Forelimb muscle (tissue), 1 donor: ENCODE measurements at regions not wholly inside any gene's neighbourhood (a gene's known extent, or its start where the extent isn't known, plus 50 kb on each side); places are given as distances from the start of the nearest gene placed in this dataset.
"Not testable (repeated sequence)": the region's sequence is repeated elsewhere in the genome, so short reads cannot be mapped to it uniquely, and the experiment has no call there.

Source experiments
- DNase-seq: peaks from one replicate; pipeline ENCODE4 v3.0.0-alpha.2; 2013; ENCODE audit warnings: low read depth

DNA sequence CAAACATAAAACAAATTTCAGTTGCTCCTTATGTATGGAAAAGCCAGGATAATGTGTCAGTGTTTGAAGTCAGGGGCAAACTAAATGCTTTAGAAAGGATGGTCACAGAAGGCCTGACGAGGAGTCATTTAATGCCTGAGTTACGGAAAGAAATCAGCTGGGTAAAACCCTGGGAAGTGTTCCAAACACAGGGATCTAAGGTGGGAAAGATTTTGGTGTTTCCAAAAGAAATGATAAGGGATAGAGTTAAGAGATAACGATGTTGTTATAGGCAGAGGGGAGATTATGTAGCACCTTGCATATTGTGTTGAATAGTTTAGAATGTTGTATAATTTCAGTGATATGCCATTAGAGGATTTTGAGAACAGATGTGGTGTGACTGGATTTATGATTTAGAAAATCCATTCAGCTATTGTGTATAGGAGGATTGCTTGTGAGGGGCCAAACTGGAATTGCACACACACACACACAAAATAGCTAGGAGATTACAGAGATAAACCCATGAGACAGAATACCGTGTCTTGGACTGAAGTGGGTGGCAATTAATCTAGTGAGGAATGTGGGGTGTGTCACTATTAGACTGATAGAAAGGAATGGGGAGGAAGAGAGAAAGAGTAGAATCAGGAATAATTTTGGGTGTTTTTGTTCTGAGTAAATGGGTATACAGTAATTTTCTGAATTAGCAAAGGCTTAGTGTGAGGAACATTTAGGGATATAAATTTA, 274.2 kb upstream of the DAB2 start:
- DNase-seq = no peak

DNA sequence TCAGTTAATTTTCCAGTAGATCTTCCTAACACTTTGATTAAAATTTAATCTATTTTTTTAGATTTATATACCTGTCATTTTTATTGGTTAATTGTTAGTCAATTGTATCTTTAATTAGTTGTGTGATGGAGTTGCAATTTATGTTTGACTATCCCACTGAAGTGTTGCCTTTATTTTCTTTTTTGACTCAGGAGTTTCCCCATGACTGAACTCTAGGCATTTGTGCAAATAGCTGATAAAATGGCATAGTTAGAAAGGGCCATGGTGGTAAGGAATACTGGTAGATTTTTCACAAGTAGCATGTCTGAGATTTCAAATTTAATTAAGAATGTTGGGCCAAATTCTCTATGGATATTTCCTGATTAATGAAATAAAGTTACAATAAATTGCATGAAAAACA, 273.1 kb upstream of the DAB2 start:
- no peak for DNase-seq

DNA sequence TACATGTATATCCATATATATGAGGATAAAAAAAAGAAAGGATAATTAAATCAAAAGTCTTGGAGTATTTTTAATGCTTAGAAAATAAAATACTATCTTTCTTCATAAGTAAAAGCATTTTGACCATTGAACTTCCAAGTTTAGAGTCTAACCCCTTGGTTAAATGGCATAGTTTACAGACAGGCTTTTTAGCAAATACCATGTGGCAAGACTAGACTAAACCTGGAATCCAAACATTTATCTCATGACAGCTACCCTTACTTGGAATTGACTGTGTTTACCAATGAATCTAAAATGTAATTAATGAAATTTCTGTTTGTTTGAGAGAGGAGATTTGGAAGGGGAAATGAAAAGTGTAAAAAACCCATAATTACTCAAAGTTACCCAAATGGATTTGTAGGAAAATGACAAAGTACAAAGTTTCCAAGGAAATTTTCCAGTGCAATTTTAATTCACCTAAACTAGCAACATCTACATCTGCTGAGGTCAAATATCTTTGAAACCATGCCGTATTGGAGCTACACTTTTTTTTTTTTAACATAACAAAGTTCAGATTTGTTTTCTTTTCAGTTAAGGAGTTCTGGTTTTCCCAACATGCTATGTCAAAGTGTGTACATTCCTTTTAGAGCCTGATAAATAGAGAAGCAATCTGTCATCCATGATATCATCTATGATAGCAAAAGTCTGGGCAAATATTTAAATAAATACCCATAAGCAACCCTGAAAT, 272.1 kb upstream of the DAB2 start:
- no peak for DNase-seq

DNA sequence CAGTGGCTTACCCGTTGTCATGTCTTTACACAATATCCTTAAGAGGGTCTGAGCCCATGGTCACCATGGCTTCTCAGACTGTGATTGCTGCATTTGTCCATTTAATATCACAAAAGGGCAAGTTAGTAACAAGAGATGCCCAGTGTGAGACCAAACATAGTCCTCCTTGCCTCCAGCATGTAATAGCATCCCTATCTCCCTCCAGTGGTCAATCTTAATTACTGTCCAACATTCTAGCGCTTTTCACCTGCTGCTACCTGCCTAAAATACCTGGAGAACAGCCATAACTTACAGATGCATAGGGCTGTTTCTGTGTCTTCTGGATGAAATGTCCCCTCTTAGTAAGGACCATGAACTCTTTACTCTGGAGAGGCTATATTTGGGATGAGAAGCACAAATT, 267.2 kb upstream of the DAB2 start:
- no peak for DNase-seq

DNA sequence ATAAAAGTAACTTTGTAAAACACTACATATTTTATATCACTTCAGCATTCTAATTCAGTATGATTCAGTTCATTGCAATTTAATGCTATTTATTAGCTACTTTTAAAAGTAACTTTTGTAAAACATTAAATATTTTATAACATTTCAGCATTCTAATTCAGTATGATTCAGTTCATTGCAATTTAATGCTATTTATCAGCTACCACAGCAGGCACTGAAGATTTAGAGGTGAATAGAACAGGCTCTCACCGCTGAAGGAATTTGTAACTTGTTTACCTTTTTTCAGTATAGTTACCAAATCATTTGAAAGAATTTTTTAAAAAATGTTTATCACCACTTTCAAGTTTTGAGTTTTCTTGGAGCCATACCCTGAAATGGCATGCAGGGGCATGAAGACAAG, 266.4 kb upstream of the DAB2 start:
- DNase-seq = no peak

DNA sequence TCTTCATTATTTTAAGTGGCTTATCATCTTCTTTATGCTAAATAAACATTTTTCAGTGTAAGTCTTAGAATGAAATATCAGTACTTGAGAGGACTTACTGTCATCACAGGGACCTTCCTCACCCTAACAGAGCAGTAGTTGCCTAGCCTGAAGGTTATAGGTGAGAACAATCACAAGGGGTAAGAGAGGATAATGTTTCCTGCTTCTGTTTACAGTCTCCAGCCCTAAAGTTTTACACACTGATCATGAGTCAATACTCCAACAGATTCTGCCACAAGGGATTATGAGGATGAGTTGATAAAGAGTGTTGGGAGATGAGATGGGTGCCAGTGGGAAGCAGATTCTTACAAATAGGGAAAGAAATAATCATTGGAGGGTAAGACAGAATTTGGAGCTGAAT, 265.1 kb upstream of the DAB2 start:
- no peak for DNase-seq

DNA sequence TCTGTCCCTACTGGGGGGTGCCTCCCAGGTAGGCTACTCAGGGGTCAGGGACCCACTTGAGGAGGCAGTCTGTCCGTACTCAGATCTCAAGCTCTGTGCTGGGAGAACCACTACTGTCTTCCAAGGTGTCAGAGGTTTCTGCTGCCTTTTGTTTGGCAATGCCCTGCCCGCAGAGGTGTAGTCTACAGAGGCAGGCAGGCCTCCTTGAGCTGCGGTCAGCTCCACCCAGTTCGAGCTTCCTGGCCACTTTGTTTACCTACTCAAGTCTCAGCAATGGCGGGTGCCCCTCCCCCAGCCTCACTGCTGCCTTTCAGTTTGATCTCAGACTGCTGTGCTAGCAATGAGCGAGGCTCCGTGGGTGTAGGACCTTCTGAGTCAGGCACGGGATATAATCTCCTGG, 263.1 kb upstream of the DAB2 start:
- DNase-seq = not testable (repeated sequence)

DNA sequence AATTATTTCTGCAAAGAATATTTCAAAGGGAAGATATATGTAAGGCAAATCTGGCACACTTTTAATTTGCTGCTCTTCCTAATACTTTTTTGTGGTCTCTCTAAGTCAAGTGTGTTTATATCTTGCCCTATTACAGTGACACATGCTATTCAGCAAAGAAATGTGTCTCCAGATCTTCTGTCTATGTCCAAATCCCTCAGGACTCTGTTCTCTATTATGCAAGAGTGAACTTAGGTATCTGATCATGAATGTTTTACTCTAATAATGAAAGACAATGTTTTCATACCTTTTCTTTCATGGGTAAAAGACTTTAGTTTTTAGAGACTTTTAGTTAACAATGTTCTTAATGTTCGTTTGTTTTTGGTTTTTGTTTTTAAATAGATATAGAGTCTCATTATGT, 255.4 kb upstream of the DAB2 start:
- no peak for DNase-seq

DNA sequence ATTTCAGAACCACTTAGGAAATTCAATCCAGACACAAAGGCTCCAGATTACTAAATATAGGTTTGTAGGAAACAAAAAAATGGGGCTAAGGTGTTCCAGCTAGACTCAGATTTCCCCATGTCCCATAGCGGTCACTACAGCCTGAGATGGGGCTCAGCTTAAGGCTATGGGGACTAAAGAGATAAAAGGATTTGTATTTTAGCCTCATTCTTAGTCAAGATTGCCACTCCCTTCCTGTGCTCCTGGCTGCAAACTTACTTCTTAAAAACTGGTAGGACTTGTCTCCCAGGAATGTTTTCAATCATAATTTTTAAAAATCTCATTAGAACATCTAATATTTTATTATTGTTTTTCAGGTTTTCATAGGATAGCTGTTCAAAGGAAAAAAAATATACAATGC, 253.8 kb upstream of the DAB2 start:
- no peak for DNase-seq

DNA sequence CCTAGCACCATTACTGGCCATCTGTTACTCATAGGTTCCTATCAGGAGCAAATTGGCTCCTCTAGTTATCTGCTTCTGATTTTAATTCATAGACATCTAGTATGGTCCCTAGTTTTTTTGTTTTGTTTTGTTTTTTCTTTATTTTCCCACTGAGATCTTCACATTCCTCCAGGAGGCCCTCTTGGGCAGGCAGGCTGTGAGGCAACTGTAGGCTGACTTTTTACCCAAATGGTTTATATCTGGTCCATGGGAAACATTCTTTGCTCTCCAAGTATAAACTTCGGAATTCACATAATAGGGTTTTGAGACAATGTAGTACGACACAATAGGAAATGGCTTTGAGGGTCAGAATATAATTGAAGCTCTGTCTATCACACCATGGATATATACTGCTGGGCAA, 250.9 kb upstream of the DAB2 start:
- no peak for DNase-seq

DNA sequence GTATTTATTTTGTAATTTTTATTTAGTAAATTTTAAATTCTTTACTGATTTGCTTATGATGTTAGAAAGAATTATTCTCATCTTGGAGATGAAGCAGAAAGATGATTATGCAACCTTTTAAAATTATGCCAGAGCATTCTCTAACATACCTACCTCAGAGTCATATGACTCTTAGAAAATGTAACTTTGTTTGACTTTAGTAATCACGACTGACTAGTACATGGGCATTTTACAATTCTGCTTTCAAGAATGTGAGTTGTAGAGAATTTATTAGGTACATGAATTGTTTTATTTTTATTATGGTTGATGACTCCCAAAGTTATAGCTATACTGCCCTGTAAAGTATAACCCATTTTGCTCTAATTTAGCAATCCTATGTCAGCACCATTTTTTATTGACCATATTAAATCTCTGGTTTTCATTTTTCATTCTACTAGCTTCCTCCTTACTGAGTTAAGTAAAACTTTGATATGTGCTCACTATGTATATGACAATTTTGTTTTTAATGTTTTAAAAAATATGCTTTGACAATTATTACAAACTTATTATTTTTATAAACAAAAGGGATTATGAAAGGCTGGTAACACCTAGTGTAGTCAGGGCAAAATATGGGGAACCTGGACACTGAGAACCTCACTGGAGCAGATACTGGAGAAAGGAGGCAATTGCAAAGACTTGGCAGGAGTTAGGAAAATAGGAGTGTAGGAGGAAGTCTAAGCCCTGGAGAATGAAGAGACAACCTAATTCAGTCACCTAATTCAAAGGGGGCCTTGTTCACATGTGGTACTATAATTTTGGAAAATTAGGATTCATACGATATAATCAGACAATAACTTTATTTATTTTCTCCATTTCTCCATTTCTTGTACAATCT, 249.7 kb upstream of the DAB2 start:
- DNase-seq = no peak

DNA sequence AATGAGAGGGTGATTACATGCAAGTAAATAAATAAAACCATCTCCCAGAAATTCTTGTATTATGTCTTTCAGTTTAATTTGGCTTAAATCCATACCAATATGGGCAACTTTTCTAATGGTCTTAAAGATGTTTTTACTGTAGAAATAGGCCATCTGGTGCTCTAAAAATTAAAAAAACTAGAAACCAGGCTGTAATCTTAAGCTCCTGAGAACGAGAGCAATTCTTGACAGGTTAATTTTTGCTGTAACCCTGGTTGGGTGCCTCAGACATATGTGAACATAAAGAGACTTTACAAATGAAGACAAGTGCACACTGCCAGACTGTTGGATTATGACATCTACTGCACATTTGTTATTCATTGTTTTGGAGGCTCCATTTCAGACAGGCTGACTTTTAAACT, 246.8 kb upstream of the DAB2 start:
- DNase-seq = no peak

DNA sequence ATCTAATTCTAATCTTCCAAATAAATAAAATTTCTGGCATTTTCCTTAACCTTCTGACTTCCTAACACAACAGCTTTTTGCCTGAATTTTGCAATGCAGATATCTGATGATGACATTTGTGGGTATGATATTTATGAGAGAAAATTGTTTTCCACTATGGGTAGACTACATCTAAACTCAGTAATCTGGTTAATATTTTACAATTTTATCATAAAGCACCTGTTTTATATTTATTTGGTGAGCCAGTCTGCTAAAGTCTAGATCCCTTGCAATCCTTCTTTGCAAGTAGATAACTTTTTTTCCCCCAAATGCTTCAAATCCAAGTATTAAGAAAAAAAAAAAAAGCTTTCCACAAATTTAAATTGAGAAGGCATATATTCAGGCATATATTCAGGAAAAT, 246.2 kb upstream of the DAB2 start:
- no peak for DNase-seq

DNA sequence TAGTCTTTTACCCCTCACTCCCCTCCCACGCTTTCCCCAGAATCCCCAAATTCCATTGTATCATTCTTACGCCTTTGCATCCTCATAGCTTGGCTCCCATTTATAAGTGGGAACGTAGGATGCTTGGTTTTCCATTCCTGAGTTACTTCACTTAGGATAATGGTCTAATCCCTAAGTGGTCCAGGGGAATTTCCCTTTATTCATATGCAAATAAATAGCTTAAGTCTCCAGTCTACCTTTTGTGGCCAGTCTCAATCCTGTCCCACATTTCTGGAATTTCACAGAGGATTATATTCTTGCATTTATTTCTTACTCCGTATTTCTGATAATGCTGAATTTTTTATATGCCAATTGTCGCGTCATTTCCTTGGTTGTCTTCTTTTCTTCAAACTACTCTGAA, 245.6 kb upstream of the DAB2 start:
- DNase-seq = no peak

DNA sequence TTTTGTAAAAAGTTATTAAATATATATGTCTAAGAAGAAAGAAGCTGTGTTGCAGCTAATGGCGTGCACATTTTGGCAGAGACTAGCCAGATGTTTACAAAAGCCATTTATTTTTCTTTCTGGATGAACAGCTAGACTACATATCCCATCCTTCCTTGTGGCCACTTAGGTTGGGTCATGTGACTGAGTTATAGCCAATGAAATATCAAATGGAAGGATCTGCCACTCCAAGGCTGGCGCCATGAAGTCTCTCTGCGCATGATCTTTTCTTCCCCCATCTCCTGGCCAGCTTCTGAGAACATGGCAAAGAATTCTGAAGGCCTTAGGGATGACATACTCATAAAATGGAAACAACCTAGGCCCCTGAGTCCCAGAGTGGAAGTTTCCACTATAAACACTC, 244.2 kb upstream of the DAB2 start:
- no peak for DNase-seq

DNA sequence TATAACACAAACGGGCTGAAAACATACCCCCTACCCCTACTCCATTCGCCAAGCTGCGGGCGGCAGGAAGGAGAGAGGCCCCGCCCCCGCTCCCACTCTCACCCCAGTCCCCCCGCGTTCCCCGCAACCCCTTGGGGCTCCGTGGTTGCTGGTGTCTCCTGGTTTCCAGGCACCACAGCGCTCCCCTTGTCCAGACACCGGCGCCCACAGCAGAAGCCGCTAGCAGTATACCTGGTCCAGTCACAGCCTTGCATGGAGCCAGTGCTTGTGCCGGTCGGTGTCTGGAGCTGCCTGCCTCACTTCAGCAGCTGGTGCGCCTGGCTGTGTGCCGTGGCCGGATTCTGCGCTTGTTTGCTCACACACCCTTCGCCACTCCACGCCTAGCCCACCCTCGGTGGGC, 240.5 kb upstream of the DAB2 start:
- no peak for DNase-seq

DNA sequence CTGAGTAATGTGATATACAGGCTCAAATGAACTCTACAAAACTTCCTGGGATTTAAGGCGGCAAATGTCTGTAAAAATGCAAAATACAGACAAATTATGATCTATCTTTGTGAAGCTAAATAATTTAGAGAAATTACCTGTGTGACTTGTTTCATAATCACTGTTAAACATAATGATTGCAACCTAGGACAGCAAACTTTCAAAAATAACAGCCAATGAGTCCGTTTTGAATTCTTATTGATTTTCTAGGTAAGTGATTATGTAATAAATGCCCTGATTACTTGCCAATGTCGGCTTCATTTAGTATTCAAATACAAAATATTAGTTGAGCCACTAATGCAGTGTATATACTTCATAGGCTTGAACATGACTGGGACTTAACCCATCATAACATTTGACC, 238.2 kb upstream of the DAB2 start:
- DNase-seq = no peak

DNA sequence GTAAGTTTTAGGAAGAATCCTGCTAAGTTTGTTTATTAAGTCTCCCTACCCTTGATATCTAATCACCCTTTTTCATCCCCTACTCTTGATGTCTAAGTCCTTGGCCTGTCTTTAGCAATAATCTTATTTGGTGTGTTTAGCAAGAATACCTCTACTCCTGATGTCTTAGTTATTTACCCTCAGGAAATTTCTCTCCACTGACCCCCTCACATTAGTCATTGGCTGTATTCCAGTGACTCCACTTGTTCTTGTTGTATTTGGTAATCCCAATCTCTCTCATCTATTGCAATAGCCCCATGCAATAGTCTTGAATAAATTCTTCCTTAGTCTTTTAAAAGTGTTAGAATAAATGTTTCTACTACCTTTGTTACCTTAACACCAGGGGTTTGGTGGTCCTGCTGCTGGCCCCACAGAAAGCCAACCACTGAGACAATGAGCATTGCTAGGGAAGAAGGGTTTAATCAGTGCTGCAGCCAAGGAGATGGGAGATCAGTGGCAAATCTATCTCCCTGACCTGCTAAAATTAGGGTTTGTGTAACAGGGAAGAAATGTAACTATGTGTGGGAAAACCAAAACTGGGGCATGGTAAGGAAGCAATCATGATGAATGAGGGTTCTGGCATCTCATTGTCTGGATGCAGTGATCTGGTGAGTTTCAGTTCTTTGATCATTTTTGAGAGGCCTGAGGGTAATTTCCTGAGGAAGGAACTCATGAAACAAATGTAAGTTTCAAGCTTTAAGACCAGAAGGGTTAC, 236.4 kb upstream of the DAB2 start:
- DNase-seq = no peak

DNA sequence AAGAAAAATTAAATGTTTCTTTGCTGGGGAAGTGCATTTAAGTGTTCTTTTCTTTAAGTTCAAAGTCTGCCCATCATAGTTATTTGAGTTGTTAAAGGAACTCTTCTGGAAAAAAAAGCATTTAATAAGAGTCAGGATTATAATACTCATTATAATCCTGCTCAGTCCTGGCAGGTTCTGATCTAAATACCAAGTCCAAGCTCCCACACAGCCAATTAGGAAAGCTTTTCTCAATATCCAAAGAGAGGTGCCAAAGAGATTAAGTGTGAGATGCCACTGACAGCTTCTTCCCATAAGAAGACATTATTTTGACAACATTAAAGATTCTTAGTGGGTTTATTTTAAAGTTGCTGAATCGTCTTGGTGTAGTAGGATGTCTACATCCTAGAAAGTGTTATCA, 235.2 kb upstream of the DAB2 start:
- DNase-seq = no peak

DNA sequence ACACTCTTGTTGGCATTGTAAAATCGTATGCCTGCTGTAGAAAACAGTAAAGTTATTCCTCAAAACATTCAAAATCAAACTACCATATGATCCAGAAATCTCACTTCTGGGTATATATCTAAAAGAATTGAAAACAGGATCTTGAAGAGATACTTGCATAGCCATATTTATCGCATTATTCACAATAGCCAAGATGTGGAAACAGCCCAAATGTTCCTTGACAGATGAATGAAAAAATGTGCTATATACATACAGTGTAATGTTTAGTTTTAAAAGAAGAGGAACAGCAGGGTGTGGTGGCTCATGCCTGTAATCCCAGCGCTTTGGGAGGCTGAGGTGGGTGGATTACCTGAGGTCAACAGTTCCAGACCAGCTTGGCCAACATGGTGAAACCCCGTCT, 234.1 kb upstream of the DAB2 start:
- no peak for DNase-seq

DNA sequence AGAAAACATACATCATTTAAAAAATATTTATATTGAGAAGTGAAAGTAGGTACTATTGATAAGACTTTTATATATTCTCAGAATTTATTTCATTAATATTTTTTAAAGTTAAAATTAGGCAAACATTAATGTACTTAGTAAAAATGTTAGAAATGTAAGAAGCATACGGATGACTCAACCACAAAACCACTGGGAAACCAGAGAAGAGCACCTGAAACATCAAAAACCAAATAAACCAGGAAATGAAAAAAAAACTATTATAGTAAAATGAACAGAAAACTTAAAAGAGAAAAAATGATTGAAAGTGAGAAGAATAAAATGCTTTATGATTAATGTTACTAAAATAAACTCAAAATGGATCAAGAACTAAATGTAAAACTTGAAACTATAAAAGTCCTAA, 233.2 kb upstream of the DAB2 start:
- DNase-seq = no peak

DNA sequence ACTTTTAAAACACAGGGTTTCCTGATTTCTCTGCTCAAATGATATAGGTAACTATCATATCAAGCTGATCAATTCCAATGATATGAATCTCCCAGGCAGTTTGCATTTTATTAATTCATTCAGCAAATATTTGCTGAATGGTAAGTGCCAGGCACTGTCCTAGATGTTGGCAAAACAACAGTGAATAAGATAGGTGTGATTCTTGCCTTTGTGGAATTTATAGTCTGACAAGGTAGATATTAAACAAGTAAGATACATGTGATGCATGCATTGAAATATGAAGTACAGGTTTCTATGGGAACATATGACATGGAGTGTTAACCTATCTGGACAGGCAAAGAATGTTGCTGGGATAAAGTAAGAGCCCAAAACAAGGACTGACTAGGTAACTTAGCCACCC, 231.8 kb upstream of the DAB2 start:
- DNase-seq = no peak
